ENCODE measurements at regions not wholly inside any gene's neighbourhood (a gene's known extent, or its start where the extent isn't known, plus 50 kb on each side); places are given as distances from the start of the nearest gene placed in this dataset.

DNA sequence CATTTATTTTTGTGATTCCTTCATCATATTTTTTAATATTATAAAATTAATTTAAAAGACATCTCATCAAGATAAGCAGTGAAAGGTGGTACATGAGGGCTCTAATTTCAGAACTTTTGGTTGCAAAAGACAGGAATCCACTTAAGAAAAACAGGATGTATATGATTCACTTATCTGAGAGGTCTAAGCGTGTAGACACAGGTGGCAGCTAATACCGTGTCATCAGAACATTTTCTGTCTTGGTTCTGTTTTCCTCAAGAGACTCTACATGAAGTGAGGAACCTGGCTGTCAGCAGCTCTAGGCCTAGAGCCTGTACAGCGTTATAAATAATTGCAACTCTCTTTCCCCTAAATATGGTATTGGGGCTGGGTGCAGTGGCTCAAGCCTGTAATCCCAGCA lies 433.7 kb upstream of the NAALADL2 start:
- TF ChIP-seq, protein P1, sequence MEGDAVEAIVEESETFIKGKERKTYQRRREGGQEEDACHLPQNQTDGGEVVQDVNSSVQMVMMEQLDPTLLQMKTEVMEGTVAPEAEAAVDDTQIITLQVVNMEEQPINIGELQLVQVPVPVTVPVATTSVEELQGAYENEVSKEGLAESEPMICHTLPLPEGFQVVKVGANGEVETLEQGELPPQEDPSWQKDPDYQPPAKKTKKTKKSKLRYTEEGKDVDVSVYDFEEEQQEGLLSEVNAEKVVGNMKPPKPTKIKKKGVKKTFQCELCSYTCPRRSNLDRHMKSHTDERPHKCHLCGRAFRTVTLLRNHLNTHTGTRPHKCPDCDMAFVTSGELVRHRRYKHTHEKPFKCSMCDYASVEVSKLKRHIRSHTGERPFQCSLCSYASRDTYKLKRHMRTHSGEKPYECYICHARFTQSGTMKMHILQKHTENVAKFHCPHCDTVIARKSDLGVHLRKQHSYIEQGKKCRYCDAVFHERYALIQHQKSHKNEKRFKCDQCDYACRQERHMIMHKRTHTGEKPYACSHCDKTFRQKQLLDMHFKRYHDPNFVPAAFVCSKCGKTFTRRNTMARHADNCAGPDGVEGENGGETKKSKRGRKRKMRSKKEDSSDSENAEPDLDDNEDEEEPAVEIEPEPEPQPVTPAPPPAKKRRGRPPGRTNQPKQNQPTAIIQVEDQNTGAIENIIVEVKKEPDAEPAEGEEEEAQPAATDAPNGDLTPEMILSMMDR (IDR thresholded peaks at IDR 0.05) = no peak
- no peak for TF ChIP-seq POLR2A (IDR thresholded peaks at IDR 0.05)

All from tibial nerve (tissue), 3 donors.